Urinary bladder (tissue), 3 donors: ENCODE measurements at regions not wholly inside any gene's neighbourhood (a gene's known extent, or its start where the extent isn't known, plus 50 kb on each side); places are given as distances from the start of the nearest gene placed in this dataset.

Source experiments
- DNase-seq: peaks from one replicate; pipeline ENCODE4 v3.0.0-alpha.2; 2015; ENCODE audit errors: extremely low spot score
- H3K27ac ChIP-seq: one replicate; pipeline ENCODE4 v1.5.1; 2013; ENCODE audit warnings: low read depth, mild to moderate bottlenecking, moderate library complexity
- H3K36me3 ChIP-seq: one replicate; pipeline ENCODE4 v1.6.1; 2013; ENCODE audit warnings: mild to moderate bottlenecking, moderate library complexity; ENCODE audit not compliant: insufficient read depth
- H3K4me1 ChIP-seq: one replicate; pipeline ENCODE4 v1.6.1; 2013; ENCODE audit warnings: mild to moderate bottlenecking, moderate library complexity; ENCODE audit not compliant: insufficient read depth
- H3K4me3 ChIP-seq: one replicate; pipeline ENCODE4 v1.5.1; 2013; ENCODE audit warnings: low read depth, low read length
- WGBS: extraction: QIAGEN DNeasy Blood & Tissue Kit; methylation state at CpG from one replicate; pipeline ENCODE4 v1.1.7; 2013; 5-methylcytosine and 5-hydroxymethylcytosine counted together
- donor health status: healthy with polysubstance abuse.
- donor health status: healthy.

GRCh38 chr16:8258523-8258922, 331.8 kb downstream of the TMEM114 start:
- Histone ChIP-seq H3K27ac (no peak overlapping the region), H3K4me3 (no peak overlapping the region), H3K36me3 (no peaks in the 10 kb centered on the region), H3K4me1 (no peaks in the 10 kb centered on the region)
- 68% methylated on average over 7 of the region's 7 CpGs for WGBS
- DNase-seq = no peak

GRCh38 chr16:8257561-8257960, 332.8 kb downstream of the TMEM114 start:
- H3K27ac ChIP-seq = no peak overlapping the region
- H3K4me1 ChIP-seq = no peaks in the 10 kb centered on the region
- H3K36me3 ChIP-seq = no peaks in the 10 kb centered on the region
- DNase-seq = no peak
- WGBS = 87% methylated on average over 3 of the region's 3 CpGs
- H3K4me3 ChIP-seq = no peak overlapping the region

GRCh38 chr16:8254405-8254804, 335.9 kb downstream of the TMEM114 start:
- Histone ChIP-seq H3K4me1 (no peaks in the 10 kb centered on the region), H3K27ac (no peak overlapping the region), H3K4me3 (no peak overlapping the region), H3K36me3 (no peaks in the 10 kb centered on the region)
- 78% methylated on average over 4 of the region's 4 CpGs for WGBS
- no peak for DNase-seq

- 69% methylated on average over 5 of the region's 5 CpGs for WGBS
- Histone ChIP-seq H3K27ac (no peak overlapping the region), H3K4me3 (no peak overlapping the region), H3K36me3 (no peaks in the 10 kb centered on the region), H3K4me1 (no peaks in the 10 kb centered on the region)
- DNase-seq = no peak
These were observed 336.6 kb downstream of the TMEM114 start for GRCh38 chr16:8253718-8254117.

- Histone ChIP-seq H3K36me3 (no peaks in the 10 kb centered on the region), H3K4me3 (no peak overlapping the region), H3K27ac (no peak overlapping the region), H3K4me1 (no peaks in the 10 kb centered on the region)
- no peak for DNase-seq
- 17% methylated on average over 2 of the region's 2 CpGs for WGBS
These were observed 338.6 kb downstream of the TMEM114 start for GRCh38 chr16:8251727-8252126.

GRCh38 chr16:8251298-8251697, 339.0 kb downstream of the TMEM114 start:
- Histone ChIP-seq H3K4me3 (no peak overlapping the region), H3K36me3 (no peaks in the 10 kb centered on the region), H3K4me1 (no peaks in the 10 kb centered on the region), H3K27ac (no peak overlapping the region)
- WGBS = 74% methylated on average over 3 of the region's 3 CpGs
- DNase-seq = no peak

GRCh38 chr16:8247993-8248392, 342.3 kb downstream of the TMEM114 start:
- no peak for DNase-seq
- H3K27ac ChIP-seq = no peak overlapping the region
- no peaks in the 10 kb centered on the region for H3K36me3 ChIP-seq
- H3K4me3 ChIP-seq = no peak overlapping the region
- WGBS = 29% methylated on average over 8 of the region's 8 CpGs
- H3K4me1 ChIP-seq = no peaks in the 10 kb centered on the region

- 41% methylated on average over 4 of the region's 4 CpGs for WGBS
- H3K36me3 ChIP-seq = no peaks in the 10 kb centered on the region
- DNase-seq = no peak
- H3K4me1 ChIP-seq = no peaks in the 10 kb centered on the region
- H3K27ac ChIP-seq = no peak overlapping the region
- no peak overlapping the region for H3K4me3 ChIP-seq
These were observed 346.3 kb downstream of the TMEM114 start for GRCh38 chr16:8243981-8244380.

GRCh38 chr16:8241408-8241807, 348.9 kb downstream of the TMEM114 start:
- Histone ChIP-seq H3K36me3 (no peaks in the 10 kb centered on the region), H3K4me1 (no peaks in the 10 kb centered on the region), H3K27ac (no peak overlapping the region), H3K4me3 (no peak overlapping the region)
- WGBS = 43% methylated on average over 3 of the region's 3 CpGs
- no peak for DNase-seq

GRCh38 chr16:8239443-8239842, 350.9 kb downstream of the TMEM114 start:
- Histone ChIP-seq H3K4me1 (no peaks in the 10 kb centered on the region), H3K27ac (no peak overlapping the region), H3K4me3 (no peak overlapping the region), H3K36me3 (no peaks in the 10 kb centered on the region)
- no peak for DNase-seq
- WGBS = 64% methylated on average over 2 of the region's 2 CpGs

- H3K4me1 ChIP-seq = no peaks in the 10 kb centered on the region
- no peak overlapping the region for H3K27ac ChIP-seq
- DNase-seq = no peak
- H3K4me3 ChIP-seq = no peak overlapping the region
- WGBS = 88% methylated on average over 3 of the region's 3 CpGs
- no peaks in the 10 kb centered on the region for H3K36me3 ChIP-seq
These were observed 352.9 kb downstream of the TMEM114 start for GRCh38 chr16:8237452-8237851.

- H3K36me3 ChIP-seq = no peaks in the 10 kb centered on the region
- no peaks in the 10 kb centered on the region for H3K4me1 ChIP-seq
- no peak overlapping the region for H3K4me3 ChIP-seq
- no peak overlapping the region for H3K27ac ChIP-seq
- DNase-seq = no peak
- 75% methylated on average over 4 of the region's 4 CpGs for WGBS
These were observed 353.5 kb downstream of the TMEM114 start for GRCh38 chr16:8236816-8237215.

- no peak overlapping the region for H3K4me3 ChIP-seq
- no peaks in the 10 kb centered on the region for H3K4me1 ChIP-seq
- WGBS = 61% methylated on average over 4 of the region's 4 CpGs
- H3K27ac ChIP-seq = no peak overlapping the region
- no peak for DNase-seq
- no peaks in the 10 kb centered on the region for H3K36me3 ChIP-seq
These were observed 359.8 kb downstream of the TMEM114 start for GRCh38 chr16:8230497-8230896.

- Histone ChIP-seq H3K4me1 (no peaks in the 10 kb centered on the region), H3K27ac (no peak overlapping the region), H3K36me3 (no peaks in the 10 kb centered on the region), H3K4me3 (no peak overlapping the region)
- 69% methylated on average over 7 of the region's 7 CpGs for WGBS
- no peak for DNase-seq
These were observed 361.2 kb downstream of the TMEM114 start for GRCh38 chr16:8229011-8229520.

GRCh38 chr16:8217201-8217600, 373.1 kb downstream of the TMEM114 start:
- Histone ChIP-seq H3K4me3 (no peak overlapping the region), H3K4me1 (no peaks in the 10 kb centered on the region), H3K27ac (no peak overlapping the region), H3K36me3 (no peaks in the 10 kb centered on the region)
- DNase-seq = no peak
- WGBS = 65% methylated on average over 2 of the region's 2 CpGs
